ENCODE measurements at regions not wholly inside any gene's neighbourhood (a gene's known extent, or its start where the extent isn't known, plus 50 kb on each side); places are given as distances from the start of the nearest gene placed in this dataset.
"Not testable (repeated sequence)": the region's sequence is repeated elsewhere in the genome, so short reads cannot be mapped to it uniquely, and the experiment has no call there.

DNA sequence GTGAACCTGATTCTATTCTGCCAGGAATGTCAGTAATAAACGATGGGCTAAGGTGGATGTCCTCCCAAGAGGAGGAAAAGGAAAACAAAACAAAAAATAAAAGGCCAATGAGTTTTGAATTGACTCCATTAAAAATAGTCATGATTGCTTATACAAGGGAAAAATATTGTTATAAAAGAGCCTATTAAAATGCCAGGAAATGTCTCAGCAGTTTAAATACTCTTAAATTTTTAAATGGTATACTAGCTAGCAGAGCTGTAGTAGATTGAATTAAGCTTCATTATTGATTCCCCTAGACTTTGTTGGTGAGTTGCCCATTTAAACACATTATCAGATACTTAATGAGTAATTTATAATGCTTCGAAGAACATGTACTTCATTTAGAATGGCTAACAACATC, 990.9 kb upstream of the GJE1 start:
- no peak for DNase-seq

- no peak for DNase-seq
These were observed 991.8 kb upstream of the GJE1 start for GRCh38 chr6:141140905-141141304.

- no peak for DNase-seq
These were observed 993.3 kb upstream of the GJE1 start for GRCh38 chr6:141139461-141139860.

DNA sequence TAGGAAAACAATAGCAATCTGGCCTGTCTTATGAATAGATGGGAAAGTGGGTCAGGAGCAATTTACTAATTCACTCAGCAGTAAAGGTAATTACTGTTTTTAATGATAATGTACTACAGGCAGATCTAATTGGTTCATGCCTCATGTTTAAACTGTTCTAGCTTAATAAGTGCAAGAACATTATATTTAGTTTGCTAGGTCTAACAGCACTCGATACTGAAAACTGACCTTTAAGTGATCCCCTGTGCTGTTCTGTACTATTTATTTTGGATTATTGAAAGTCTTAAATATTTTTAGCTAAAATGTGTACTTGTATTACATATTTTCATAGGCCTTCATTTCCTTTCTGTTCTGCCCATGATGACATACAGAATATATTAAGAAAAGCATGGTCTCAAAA, 998.0 kb upstream of the GJE1 start:
- peak in 1 of 3 experiments; percentile 49 for DNase-seq

DNA sequence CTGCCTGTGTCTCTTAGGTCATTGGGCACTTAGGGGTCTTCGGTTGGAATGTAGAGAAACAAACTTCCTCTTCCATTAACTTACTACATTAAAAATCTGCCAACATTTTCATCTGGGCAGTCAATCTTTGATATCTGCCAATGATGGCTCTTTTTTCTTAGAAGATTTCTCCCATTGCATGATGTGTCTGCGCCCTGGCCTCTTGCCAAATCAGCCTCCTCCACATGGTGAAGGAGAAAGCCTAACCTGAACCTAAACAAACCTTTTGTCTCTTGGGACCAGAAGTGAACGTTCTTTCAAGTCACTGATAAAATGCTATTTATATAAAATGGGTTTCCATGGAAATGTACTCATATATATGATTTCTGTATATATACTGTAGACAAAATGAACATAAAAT, 998.9 kb upstream of the GJE1 start:
- DNase-seq, result peak in 1 of 3 experiments; percentile 18

DNA sequence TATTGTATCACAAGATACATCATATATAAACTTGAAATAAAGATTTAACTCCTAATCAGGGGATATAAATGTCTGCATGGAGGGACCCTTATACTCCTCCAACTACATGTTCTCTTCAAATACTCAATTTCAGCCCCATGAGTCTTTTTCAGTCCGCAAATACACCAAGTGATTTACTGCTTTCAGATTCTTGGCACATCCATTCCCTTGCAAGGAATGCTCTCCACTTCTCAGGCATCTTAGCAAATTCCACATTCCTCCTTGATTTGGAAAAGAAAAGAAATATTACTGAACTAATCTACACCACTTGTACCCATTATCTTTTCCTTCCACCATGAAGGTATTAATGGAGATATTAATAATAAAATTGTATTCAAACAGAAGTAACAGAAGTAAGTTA, 999.4 kb upstream of the GJE1 start:
- DNase-seq, result no peak

- no peak for DNase-seq
These were observed 1001.1 kb upstream of the GJE1 start for GRCh38 chr6:141131616-141132015.

- DNase-seq, result no peak
These were observed 1009.2 kb upstream of the GJE1 start for GRCh38 chr6:141123497-141123896.

GRCh38 chr6:141123049-141123448, 1009.7 kb upstream of the GJE1 start:
- DNase-seq, result no peak

- DNase-seq, result no peak
These were observed 1013.7 kb upstream of the GJE1 start for GRCh38 chr6:141118991-141119390.

DNA sequence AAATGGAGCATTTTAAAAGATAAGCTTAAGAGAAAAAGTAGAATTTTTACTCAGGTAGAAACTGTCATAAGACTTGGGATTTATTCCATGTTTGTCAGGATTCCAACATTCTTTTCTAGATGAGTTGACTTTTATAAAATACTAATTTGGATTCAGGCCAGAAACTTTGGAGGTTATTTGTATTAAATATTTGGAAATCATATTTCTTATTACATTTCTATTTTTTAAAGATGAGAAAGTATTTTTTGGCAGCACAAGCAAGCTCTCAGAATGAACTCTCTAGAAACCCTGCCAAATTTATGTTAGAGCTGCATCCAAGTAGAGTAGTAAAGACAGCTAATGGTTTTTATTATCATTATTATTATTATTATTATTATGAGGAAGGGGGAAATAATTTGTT, 1014.9 kb upstream of the GJE1 start:
- DNase-seq, result no peak

- DNase-seq, result no peak
These were observed 1022.2 kb upstream of the GJE1 start for GRCh38 chr6:141110481-141110880.

DNA sequence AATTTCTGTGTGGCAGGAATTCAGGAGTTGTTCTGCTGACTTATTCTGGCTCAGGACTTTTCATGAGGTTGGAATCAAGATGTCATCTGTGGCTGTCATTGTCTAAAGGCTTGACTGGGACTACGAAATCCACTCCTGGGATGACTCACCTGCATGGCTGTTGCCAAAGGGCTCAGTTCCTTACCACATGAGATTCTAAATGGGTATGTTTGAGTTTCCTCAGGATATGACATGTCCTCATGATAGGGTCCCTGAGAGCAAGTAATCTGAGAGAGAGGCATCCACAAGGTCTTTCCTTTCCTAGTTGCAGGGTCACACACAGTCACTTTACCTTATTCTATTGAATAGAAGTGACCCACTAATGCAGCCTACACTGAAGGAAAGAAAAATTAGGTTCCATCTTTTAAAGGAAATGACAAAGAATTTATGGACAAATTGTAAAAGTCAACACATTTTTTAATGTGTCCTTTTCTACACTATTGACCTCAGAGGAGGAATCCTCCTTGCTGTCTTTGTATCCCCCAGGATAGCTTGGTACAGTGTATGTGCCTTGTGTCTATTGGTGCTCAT, 1025.0 kb upstream of the GJE1 start:
- DNase-seq, result no peak

DNA sequence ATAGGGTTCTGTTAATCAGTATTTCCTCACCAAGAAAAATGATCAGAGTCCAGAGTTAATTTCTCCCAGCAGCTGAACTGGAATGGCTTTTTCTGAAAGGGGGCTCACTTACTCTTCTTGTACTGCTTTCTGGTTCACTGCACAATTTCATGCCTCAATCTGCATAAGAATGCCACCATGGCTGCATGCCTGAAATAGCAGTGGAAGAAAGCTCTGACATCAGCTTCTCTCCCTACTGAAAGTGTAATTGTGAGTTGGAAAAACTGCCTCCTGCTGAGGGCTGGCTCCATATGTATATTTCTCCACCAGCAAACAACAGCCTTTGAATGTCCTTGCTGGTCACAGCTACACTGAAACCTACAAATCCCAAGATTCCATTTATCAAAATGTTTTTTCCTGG, 1027.2 kb upstream of the GJE1 start:
- DNase-seq, result peak in 2 of 3 experiments; percentile 13 to 26

DNA sequence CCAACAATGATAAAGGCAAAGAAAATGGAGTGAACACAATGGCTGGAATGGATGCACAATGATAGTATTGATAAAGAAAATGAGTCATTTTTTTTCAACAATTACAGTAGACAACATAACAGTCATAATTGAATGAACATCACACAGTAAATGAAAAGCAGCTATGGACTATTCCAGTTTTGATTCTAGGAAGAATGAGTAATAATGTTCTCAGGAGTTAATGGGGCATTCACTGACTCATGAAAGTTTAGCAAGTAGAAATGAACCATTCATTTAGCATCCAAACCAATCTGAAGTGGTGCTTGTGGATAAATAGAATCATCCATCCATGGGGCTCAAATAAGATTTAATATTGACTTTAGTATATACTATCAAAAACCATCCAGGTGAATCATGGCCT, 1029.5 kb upstream of the GJE1 start:
- DNase-seq, result peak in 1 of 3 experiments; percentile 90

DNA sequence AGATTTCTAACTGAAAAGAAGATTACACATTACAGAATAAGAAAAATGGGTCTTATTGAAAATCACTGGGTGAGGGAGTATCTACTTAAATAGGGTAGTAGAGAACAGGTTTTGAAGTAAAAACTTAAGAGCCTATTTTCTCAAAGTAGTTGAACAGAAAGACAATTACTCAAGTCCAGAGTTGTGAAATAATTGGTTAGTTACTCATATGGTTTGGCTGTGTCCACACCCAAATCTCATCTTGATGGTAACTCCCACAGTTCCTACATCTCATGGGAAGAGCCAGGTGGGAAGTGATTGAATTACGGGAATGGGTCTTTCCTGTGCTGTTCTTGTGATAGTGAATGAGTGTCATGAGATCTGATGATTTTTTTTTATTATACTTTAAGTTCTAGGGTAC, 1035.3 kb upstream of the GJE1 start:
- no peak for DNase-seq

GRCh38 chr6:141095308-141095707, 1037.4 kb upstream of the GJE1 start:
- DNase-seq, result no peak

DNA sequence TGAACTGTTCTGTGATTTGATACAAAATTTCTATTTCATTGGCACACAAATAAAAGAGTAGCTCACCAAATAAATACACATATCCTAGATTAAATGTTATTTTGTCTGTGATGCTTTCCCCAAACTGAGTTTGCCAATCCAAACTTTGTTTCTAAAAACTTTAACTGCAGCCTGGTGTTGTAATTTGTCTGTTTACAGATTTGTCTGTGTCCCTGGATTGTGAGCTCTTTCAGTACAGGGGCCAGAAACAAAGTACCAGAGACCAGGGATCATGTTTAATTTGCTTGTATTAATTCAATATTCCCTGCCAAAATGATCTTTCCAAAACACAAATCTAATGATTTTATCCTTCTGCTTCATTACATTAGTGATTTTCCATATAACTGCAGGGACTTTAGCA, 1044.6 kb upstream of the GJE1 start:
- DNase-seq, result no peak

GRCh38 chr6:141077355-141078333, 1055.1 kb upstream of the GJE1 start:
- DNase-seq, result peak in 1 of 3 experiments; percentile 22

DNA sequence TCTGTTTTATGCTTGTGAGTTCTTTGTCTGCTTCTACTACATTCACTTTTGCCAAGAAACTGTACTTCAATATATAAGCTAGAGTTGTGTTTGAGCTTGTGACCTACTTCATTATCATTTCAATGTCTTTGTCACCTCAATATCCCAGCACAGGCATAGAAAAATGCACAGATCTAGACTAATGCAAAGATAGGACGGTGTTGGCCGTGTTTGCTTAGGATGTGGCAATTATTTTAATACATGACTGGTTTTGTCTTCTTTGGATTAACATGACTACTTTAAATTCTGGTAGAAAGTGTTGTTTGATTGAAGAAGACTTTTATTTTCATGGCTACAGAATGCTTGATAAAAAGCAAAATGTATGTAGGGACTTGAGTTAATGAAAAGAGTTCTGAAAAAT, 1075.0 kb upstream of the GJE1 start:
- DNase-seq, result no peak

- DNase-seq, result no peak
These were observed 1075.6 kb upstream of the GJE1 start for GRCh38 chr6:141056945-141057625.

GRCh38 chr6:141050471-141050870, 1082.3 kb upstream of the GJE1 start:
- no peak for DNase-seq

DNA sequence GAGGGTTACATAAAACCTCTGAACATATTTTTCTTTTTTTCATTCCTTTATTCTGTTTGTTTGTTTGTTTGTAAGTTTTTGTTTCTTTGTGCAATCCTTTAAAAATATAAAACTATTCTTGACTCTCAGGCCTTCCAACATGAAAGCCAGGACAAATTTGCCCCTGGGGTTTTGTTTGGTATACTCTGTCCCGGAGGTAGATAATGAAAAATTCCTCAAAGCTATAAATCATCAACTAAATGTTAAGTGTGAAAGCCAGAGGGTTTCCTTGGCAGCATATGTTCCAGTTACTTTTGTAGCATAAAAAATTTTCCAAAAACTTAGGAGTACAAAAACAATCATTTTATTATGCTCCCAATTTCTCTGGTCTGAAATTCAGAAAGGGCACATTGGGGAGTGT, 1084.3 kb upstream of the GJE1 start:
- DNase-seq, result no peak

DNA sequence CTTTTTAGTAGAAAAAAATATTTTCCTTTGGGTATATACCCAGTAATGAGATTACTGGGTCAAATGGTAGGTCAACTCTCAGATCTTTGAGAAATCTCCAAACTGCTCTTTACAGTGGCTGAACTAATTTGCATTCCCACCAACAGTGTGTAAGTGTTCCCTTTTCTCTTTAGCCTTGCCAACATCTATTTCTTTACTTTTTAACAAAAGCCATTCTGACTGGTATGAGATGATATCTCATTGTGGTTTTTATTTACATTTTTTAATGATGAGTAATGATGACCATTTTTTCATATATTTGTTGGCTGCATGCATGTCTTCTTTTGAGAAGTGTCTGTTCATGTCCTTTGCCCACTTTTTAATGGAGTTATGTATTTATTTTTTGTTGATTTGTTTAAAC, 1086.2 kb upstream of the GJE1 start:
- DNase-seq, result not testable (repeated sequence)
